HG02938 (cell line): ENCODE measurements at regions not wholly inside any gene's neighbourhood (a gene's known extent, or its start where the extent isn't known, plus 50 kb on each side); places are given as distances from the start of the nearest gene placed in this dataset.
"Not testable (repeated sequence)": the region's sequence is repeated elsewhere in the genome, so short reads cannot be mapped to it uniquely, and the experiment has no call there.

ENCODE experiments used
- ATAC-seq: cut with Tn5 transposase; IDR thresholded peaks from one replicate; pipeline ENCODE4 v1.9.1; 2021; ENCODE audit warnings: mild to moderate bottlenecking, moderate library complexity; ENCODE audit not compliant: unreplicated experiment

GRCh38 chr3:107172411-107172810 is 204.8 kb upstream of the CCDC54 start:
- no peak for ATAC-seq

GRCh38 chr3:107184375-107184774 is 192.9 kb upstream of the CCDC54 start:
- ATAC-seq: no peak

- no peak for ATAC-seq
Measured at GRCh38 chr3:107188262-107188661, 189.0 kb upstream of the CCDC54 start.

- ATAC-seq: no peak
Measured at GRCh38 chr3:107189158-107189791, 188.0 kb upstream of the CCDC54 start.

- ATAC-seq: no peak
Measured at GRCh38 chr3:107193116-107193515, 184.1 kb upstream of the CCDC54 start.

GRCh38 chr3:107198581-107199181 is 178.6 kb upstream of the CCDC54 start:
- ATAC-seq: no peak

- no peak for ATAC-seq
Measured at GRCh38 chr3:107201146-107201545, 176.1 kb upstream of the CCDC54 start.

- ATAC-seq: not testable (repeated sequence)
Measured at GRCh38 chr3:107202885-107203284, 174.4 kb upstream of the CCDC54 start.

GRCh38 chr3:107204121-107204520 is 173.1 kb upstream of the CCDC54 start:
- no peak for ATAC-seq

- no peak for ATAC-seq
Measured at GRCh38 chr3:107205358-107205757, 171.9 kb upstream of the CCDC54 start.

GRCh38 chr3:107206141-107206540 is 171.1 kb upstream of the CCDC54 start:
- ATAC-seq: no peak

GRCh38 chr3:107206945-107207344 is 170.3 kb upstream of the CCDC54 start:
- ATAC-seq: no peak

- ATAC-seq: no peak
Measured at GRCh38 chr3:107208100-107208499, 169.1 kb upstream of the CCDC54 start.

GRCh38 chr3:107208796-107209195 is 168.4 kb upstream of the CCDC54 start:
- ATAC-seq: no peak

- no peak for ATAC-seq
Measured at GRCh38 chr3:107209302-107209990, 167.8 kb upstream of the CCDC54 start.

GRCh38 chr3:107211608-107212007 is 165.6 kb upstream of the CCDC54 start:
- ATAC-seq: no peak

- ATAC-seq: no peak
Measured at GRCh38 chr3:107212618-107213017, 164.6 kb upstream of the CCDC54 start.

GRCh38 chr3:107213044-107213669 is 164.1 kb upstream of the CCDC54 start:
- ATAC-seq: no peak

GRCh38 chr3:107216229-107216628 is 161.0 kb upstream of the CCDC54 start:
- no peak for ATAC-seq

- no peak for ATAC-seq
Measured at GRCh38 chr3:107216711-107217110, 160.5 kb upstream of the CCDC54 start.

GRCh38 chr3:107217172-107217571 is 160.1 kb upstream of the CCDC54 start:
- ATAC-seq: no peak

- no peak for ATAC-seq
Measured at GRCh38 chr3:107218864-107219269, 158.4 kb upstream of the CCDC54 start.
